Type B pancreatic cell (in vitro differentiated cells): ENCODE measurements at regions not wholly inside any gene's neighbourhood (a gene's known extent, or its start where the extent isn't known, plus 50 kb on each side); places are given as distances from the start of the nearest gene placed in this dataset.
"Not testable (repeated sequence)": the region's sequence is repeated elsewhere in the genome, so short reads cannot be mapped to it uniquely, and the experiment has no call there.

Experiments used
- DNase-seq: peaks from one replicate; pipeline ENCODE4 v3.0.0; 2021; ENCODE audit warnings: mixed read lengths; ENCODE audit not compliant: unreplicated experiment; ENCODE audit errors: extremely low spot score
- H3K27ac Mint-ChIP-seq: 2 replicates; pipeline ENCODE4 v1.8.0; 2021; ENCODE audit warnings: mild to moderate bottlenecking, mixed read lengths
- H3K27me3 Mint-ChIP-seq: 2 replicates; pipeline ENCODE4 v1.8.0; 2021; ENCODE audit warnings: mixed read lengths
- H3K36me3 Mint-ChIP-seq: 2 replicates; pipeline ENCODE4 v1.8.0; 2021; ENCODE audit warnings: mixed read lengths
- H3K4me1 Mint-ChIP-seq: one replicate; pipeline ENCODE4 v1.8.0; 2021; ENCODE audit warnings: mixed read lengths; ENCODE audit not compliant: unreplicated experiment
- H3K4me3 Mint-ChIP-seq: 2 replicates; pipeline ENCODE4 v1.8.0; 2021; ENCODE audit warnings: mild to moderate bottlenecking, mixed read lengths
- H3K9me3 Mint-ChIP-seq: 2 replicates; pipeline ENCODE4 v1.8.0; 2021; ENCODE audit warnings: mixed read lengths
- TF ChIP-seq, protein P1 (sequence below): fragments of 200-600 bp; sonication (generic); conservative IDR thresholded peaks from 2 replicates; pipeline ENCODE4 v1.5.0; 2021; ENCODE audit warnings: antibody characterized with exemption, mild to moderate bottlenecking

GRCh38 chr9:75671354-75671753 lies 219.1 kb upstream of the PCSK5 start:
- Mint-ChIP-seq H3K36me3 (no peaks in the 10 kb centered on the region), H3K4me3 (no peak overlapping the region), H3K4me1 (peaks cover 20% of the 10 kb centered on the region)

DNA sequence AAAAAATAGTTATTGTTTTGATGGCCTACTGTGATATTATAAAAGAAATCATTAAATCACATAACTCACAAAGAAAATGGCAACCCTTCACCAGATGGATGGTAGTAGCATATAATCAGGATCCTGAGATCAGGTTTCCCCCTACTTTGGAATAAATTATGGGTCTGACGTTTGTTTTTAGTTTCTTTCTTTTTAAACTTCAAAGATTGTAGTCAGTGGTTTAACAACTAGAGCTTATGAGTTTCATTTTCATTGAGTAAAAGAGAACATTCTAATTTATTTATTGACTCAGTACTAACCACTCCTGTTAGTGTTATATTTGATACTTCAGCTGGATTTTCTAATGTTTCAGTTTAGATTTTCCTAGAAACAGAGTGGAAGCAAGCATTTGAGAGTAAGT lies 218.0 kb upstream of the PCSK5 start:
- H3K36me3 Mint-ChIP-seq, result no peaks in the 10 kb centered on the region
- DNase-seq, result no peak
- H3K9me3 Mint-ChIP-seq, result peaks cover 4% of the 10 kb centered on the region
- H3K27me3 Mint-ChIP-seq, result peaks cover 2% of the 10 kb centered on the region
- H3K4me1 Mint-ChIP-seq, result peaks cover 15% of the 10 kb centered on the region
- no peak overlapping the region for H3K27ac Mint-ChIP-seq
- no peak overlapping the region for H3K4me3 Mint-ChIP-seq
- TF ChIP-seq, protein P1, sequence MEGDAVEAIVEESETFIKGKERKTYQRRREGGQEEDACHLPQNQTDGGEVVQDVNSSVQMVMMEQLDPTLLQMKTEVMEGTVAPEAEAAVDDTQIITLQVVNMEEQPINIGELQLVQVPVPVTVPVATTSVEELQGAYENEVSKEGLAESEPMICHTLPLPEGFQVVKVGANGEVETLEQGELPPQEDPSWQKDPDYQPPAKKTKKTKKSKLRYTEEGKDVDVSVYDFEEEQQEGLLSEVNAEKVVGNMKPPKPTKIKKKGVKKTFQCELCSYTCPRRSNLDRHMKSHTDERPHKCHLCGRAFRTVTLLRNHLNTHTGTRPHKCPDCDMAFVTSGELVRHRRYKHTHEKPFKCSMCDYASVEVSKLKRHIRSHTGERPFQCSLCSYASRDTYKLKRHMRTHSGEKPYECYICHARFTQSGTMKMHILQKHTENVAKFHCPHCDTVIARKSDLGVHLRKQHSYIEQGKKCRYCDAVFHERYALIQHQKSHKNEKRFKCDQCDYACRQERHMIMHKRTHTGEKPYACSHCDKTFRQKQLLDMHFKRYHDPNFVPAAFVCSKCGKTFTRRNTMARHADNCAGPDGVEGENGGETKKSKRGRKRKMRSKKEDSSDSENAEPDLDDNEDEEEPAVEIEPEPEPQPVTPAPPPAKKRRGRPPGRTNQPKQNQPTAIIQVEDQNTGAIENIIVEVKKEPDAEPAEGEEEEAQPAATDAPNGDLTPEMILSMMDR, result no peak

More at GRCh38 chr9:75671354-75671753, 219.1 kb upstream of the PCSK5 start:
- H3K27ac Mint-ChIP-seq, result no peak overlapping the region
- peaks cover 10% of the 10 kb centered on the region for H3K27me3 Mint-ChIP-seq
- DNase-seq, result no peak
- peaks cover 4% of the 10 kb centered on the region for H3K9me3 Mint-ChIP-seq
- TF ChIP-seq, protein P1, result no peak

GRCh38 chr9:75683591-75683990 lies 206.9 kb upstream of the PCSK5 start:
- Mint-ChIP-seq H3K4me1 (no peaks in the 10 kb centered on the region), H3K9me3 (no peaks in the 10 kb centered on the region), H3K27me3 (no peaks in the 10 kb centered on the region), H3K36me3 (no peaks in the 10 kb centered on the region), H3K27ac (no peak overlapping the region), H3K4me3 (no peak overlapping the region)
- TF ChIP-seq, protein P1, result no peak
- DNase-seq, result no peak

- H3K9me3 Mint-ChIP-seq, result no peaks in the 10 kb centered on the region
- no peak overlapping the region for H3K27ac Mint-ChIP-seq
- H3K27me3 Mint-ChIP-seq, result no peaks in the 10 kb centered on the region
- H3K4me3 Mint-ChIP-seq, result no peak overlapping the region
- TF ChIP-seq, protein P1, result no peak
- no peak for DNase-seq
- H3K36me3 Mint-ChIP-seq, result no peaks in the 10 kb centered on the region
- no peaks in the 10 kb centered on the region for H3K4me1 Mint-ChIP-seq
These were observed 205.4 kb upstream of the PCSK5 start for GRCh38 chr9:75685062-75685461.

GRCh38 chr9:75687359-75687953 lies 203.0 kb upstream of the PCSK5 start:
- Mint-ChIP-seq H3K27me3 (no peaks in the 10 kb centered on the region), H3K27ac (no peak overlapping the region), H3K36me3 (no peaks in the 10 kb centered on the region), H3K4me1 (no peaks in the 10 kb centered on the region), H3K9me3 (no peaks in the 10 kb centered on the region), H3K4me3 (no peak overlapping the region)
- TF ChIP-seq, protein P1, result no peak
- DNase-seq, result no peak

DNA sequence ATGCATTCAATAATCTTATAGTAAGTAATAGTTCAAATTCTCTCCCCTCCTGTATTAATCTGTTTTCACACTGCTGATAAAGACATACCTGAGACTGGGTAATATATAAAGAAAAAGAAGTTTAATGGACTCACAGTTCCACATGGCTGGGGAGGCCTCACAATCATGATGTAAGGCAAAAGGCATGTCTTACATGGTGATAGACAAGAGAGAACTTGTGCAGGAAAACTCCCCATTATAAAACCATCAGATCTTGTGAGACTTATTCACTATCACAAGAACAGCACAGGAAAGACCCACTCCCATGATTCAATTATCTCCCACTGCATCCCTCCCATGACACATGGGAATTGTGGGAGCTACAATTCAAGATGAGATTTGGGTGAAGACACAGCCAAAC lies 199.9 kb upstream of the PCSK5 start:
- not testable (repeated sequence) for H3K27me3 Mint-ChIP-seq, H3K4me3 Mint-ChIP-seq, DNase-seq, H3K4me1 Mint-ChIP-seq, H3K27ac Mint-ChIP-seq, H3K9me3 Mint-ChIP-seq, H3K36me3 Mint-ChIP-seq
